Fibroblast of the aortic adventitia (primary cell): ENCODE measurements at regions not wholly inside any gene's neighbourhood (a gene's known extent, or its start where the extent isn't known, plus 50 kb on each side); places are given as distances from the start of the nearest gene placed in this dataset.
A peak's percentile ranks its signal among the peaks of the same experiment; 100 is the strongest.

Source experiments
- DNase-seq: peaks from one replicate; pipeline ENCODE4 v3.0.0-alpha.2; 2010; ENCODE audit warnings: low read depth
- H3K4me3 ChIP-seq: 2 replicates; pipeline ENCODE4 v1.5.1; 2011; ENCODE audit warnings: low read depth, mild to moderate bottlenecking, control low read depth, low read length, moderate library complexity
- TF ChIP-seq, protein P1 (sequence below): IDR thresholded peaks from 2 replicates; pipeline ENCODE4 v1.5.1; 2011; ENCODE audit warnings: mild to moderate bottlenecking, low read length, control low read depth, inconsistent platforms; ENCODE audit not compliant: insufficient read depth

- TF ChIP-seq, protein P1, sequence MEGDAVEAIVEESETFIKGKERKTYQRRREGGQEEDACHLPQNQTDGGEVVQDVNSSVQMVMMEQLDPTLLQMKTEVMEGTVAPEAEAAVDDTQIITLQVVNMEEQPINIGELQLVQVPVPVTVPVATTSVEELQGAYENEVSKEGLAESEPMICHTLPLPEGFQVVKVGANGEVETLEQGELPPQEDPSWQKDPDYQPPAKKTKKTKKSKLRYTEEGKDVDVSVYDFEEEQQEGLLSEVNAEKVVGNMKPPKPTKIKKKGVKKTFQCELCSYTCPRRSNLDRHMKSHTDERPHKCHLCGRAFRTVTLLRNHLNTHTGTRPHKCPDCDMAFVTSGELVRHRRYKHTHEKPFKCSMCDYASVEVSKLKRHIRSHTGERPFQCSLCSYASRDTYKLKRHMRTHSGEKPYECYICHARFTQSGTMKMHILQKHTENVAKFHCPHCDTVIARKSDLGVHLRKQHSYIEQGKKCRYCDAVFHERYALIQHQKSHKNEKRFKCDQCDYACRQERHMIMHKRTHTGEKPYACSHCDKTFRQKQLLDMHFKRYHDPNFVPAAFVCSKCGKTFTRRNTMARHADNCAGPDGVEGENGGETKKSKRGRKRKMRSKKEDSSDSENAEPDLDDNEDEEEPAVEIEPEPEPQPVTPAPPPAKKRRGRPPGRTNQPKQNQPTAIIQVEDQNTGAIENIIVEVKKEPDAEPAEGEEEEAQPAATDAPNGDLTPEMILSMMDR: no peak
- DNase-seq: no peak
Observed at GRCh38 chr12:60100852-60101251, 505.0 kb downstream of the SLC16A7 start.

DNA sequence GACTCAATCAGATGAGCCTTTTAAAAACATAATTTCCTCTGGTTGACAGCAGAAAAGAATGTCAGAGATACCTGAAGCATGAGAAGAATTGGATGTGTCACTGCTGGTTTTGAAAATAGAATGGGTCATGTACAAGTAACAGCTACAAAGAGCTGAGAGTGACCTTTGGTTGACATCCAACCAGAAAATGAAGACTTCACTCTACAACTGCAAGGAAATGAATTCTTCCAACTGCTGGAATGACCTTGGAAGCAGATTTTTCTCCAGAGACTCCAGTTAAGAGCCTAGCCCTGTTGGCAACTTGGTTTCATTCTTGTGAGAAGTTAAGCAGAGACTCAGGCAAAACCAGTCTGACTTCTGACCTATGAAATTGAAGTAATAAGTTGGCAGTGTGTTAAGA lies 505.9 kb downstream of the SLC16A7 start:
- no peak overlapping the region for H3K4me3 ChIP-seq
- DNase-seq: peak; percentile 75
- TF ChIP-seq, protein P1: no peak

More at GRCh38 chr12:60100852-60101251, 505.0 kb downstream of the SLC16A7 start:
- no peak overlapping the region for H3K4me3 ChIP-seq

- H3K4me3 ChIP-seq: no peak overlapping the region
- TF ChIP-seq, protein P1: peak; percentile 48
- peak; percentile 53 for DNase-seq
Observed at GRCh38 chr12:60106214-60106613, 510.4 kb downstream of the SLC16A7 start.

DNA sequence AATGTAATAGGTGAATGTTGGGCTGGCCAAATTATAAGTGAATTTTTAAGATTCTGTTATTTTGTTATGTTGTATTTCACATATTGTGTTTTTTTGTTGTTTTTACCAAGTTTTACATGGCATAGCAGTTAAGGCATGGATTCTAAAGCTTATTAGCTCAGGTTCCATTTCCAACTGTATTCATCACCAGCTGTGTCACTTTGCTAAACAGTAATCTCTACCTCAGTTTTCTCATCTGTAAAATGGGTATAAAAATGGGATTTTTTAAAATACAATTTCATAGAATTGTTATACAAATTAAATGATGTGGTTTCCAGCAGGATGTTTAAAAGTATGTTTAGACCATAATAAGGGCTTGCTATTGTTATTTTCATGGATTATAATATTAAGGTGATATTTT lies 512.2 kb downstream of the SLC16A7 start:
- H3K4me3 ChIP-seq: no peak overlapping the region

GRCh38 chr12:60112063-60112462 lies 516.2 kb downstream of the SLC16A7 start:
- no peak for DNase-seq
- no peak overlapping the region for H3K4me3 ChIP-seq
- TF ChIP-seq, protein P1: no peak

More for the DNA sequence above, 512.2 kb downstream of the SLC16A7 start:
- DNase-seq: no peak
- TF ChIP-seq, protein P1: no peak

DNA sequence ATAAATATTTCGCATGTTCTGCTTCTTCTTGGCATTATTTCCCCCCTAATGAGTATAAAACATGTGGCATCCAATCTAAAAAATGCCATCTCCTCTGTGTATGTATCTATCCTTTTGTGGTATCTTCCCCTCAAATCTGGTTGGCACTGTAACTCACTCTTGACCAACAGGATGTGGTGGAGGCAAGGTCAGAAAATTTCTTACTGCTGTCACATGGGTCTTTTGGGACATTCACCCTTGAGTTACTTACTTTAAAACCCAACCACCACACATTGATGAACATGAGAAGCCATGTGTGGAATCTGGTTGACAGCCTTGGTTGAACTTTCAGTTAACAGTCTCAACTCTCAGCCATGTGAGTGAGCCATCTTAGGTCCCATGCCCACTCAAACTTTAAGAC lies 516.9 kb downstream of the SLC16A7 start:
- TF ChIP-seq, protein P1: no peak
- no peak for DNase-seq

DNA sequence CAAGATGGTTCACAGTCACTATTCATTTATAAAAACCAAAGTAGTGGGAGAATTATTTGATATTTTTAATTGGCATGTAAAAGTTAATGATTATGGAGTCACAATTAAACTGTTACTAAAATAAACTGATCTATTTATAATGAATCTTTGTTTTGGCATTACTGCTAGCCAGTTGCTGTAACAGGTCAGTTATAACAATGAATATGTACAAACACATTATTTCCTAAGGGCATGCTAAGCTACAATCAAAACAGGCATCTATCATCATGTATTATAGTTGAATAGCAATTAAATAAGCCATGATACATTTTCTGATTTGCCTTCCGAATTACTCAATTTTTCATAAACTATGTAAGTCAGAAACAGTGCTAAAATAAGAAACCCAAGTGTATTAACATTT lies 518.3 kb downstream of the SLC16A7 start:
- H3K4me3 ChIP-seq: no peak overlapping the region
- TF ChIP-seq, protein P1: no peak
- no peak for DNase-seq

More for the DNA sequence above, 516.9 kb downstream of the SLC16A7 start:
- H3K4me3 ChIP-seq: no peak overlapping the region
